GM12878 (cell line): ENCODE measurements at regions not wholly inside any gene's neighbourhood (a gene's known extent, or its start where the extent isn't known, plus 50 kb on each side); places are given as distances from the start of the nearest gene placed in this dataset.

Experiments
- BHLHE40 ChIP-seq, 2 experiments: fragments of 450-650 bp in 1 of 2; IDR thresholded peaks; 2 replicates each; pipeline ENCODE4 v1.6.1; 2011 to 2017; ENCODE audit warnings: low read depth in 2 of 2, borderline replicate concordance in 1 of 2, improper control_type of control experiment in 1 of 2, low read length in 1 of 2, mild to moderate bottlenecking in 1 of 2
- EZH2 ChIP-seq: IDR thresholded peaks from 2 replicates; pipeline ENCODE4 v1.6.1; 2012; ENCODE audit warnings: low read depth, mild to moderate bottlenecking, control low read depth, inconsistent platforms, low read length, borderline replicate concordance; ENCODE audit not compliant: control insufficient read depth
- HDAC2 ChIP-seq: fragments of 200-600 bp; sonication (generic); IDR thresholded peaks from 2 replicates; pipeline ENCODE4 v1.6.1; 2017
- HDGF ChIP-seq: fragments of 450-650 bp; IDR thresholded peaks from 2 replicates; pipeline ENCODE4 v1.6.1; 2016; ENCODE audit warnings: antibody characterized with exemption
- MYC ChIP-seq: IDR thresholded peaks from 2 replicates; pipeline ENCODE4 v1.6.1; 2011; ENCODE audit warnings: mild to moderate bottlenecking, low read length, moderate library complexity, inconsistent platforms; ENCODE audit not compliant: insufficient read depth, insufficient replicate concordance, insufficient read length, severe bottlenecking
- POLR2A ChIP-seq: IDR thresholded peaks from 2 replicates; pipeline ENCODE4 v1.6.1; 2011; ENCODE audit warnings: low read depth, mild to moderate bottlenecking, low read length
- POLR2AphosphoS2 ChIP-seq: IDR thresholded peaks from 2 replicates; pipeline ENCODE4 v1.6.1; 2011; ENCODE audit warnings: low read depth, mild to moderate bottlenecking, low read length, improper control_type of control experiment, moderate library complexity
- TF ChIP-seq, protein P1 (sequence below), 3 experiments: IDR thresholded peaks in 2 of 3; conservative IDR thresholded peaks in 1 of 3; 2 replicates each; pipeline ENCODE4 v1.5.1; 2011; ENCODE audit warnings: low read depth in 3 of 3, low read length in 3 of 3, mild to moderate bottlenecking in 3 of 3, control low read depth in 2 of 3, moderate library complexity in 2 of 3, inconsistent platforms in 1 of 3, mixed read lengths in 1 of 3; ENCODE audit not compliant: control insufficient read depth in 2 of 3, insufficient read depth in 1 of 3; ENCODE audit errors: extremely low read depth in 1 of 3

DNA sequence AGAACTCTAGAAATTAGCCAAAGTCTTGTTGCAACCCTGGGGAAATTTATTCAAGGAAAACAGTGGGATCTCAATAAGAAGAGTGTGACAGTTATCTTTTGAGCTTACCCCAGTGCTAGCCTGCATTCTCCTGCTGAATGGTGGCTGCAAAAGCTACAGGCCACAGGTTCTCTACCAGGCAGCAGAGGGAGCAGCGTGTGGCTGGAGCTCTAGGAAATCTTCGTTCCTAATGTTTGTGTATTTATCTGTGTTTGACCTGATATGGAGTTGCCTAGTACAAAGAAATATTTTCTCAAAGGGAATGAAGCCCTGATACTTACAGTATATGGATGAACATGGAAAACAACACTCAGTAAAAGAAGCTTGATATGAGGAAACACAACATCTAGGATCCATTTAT is 1100.6 kb downstream of the NLGN4Y start:
- TF ChIP-seq BHLHE40 (IDR thresholded peaks at IDR 0.05; ENCODE audit: borderline replicate concordance in 1 of 2, low read depth in 2 of 2, low read length in 1 of 2) (no peak), MYC (no peak), POLR2AphosphoS2 (no peak), POLR2A (no peak), HDAC2 (no peak), HDGF (no peak), EZH2 (no peak)
- TF ChIP-seq, protein P1, sequence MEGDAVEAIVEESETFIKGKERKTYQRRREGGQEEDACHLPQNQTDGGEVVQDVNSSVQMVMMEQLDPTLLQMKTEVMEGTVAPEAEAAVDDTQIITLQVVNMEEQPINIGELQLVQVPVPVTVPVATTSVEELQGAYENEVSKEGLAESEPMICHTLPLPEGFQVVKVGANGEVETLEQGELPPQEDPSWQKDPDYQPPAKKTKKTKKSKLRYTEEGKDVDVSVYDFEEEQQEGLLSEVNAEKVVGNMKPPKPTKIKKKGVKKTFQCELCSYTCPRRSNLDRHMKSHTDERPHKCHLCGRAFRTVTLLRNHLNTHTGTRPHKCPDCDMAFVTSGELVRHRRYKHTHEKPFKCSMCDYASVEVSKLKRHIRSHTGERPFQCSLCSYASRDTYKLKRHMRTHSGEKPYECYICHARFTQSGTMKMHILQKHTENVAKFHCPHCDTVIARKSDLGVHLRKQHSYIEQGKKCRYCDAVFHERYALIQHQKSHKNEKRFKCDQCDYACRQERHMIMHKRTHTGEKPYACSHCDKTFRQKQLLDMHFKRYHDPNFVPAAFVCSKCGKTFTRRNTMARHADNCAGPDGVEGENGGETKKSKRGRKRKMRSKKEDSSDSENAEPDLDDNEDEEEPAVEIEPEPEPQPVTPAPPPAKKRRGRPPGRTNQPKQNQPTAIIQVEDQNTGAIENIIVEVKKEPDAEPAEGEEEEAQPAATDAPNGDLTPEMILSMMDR (IDR thresholded peaks at IDR 0.05 in 2 of 3, conservative IDR thresholded peaks at IDR 0.05 in 1 of 3; ENCODE audit: control insufficient read depth in 2 of 3, extremely low read depth in 1 of 3, insufficient read depth in 1 of 3, low read depth in 3 of 3, low read length in 3 of 3), result no peak
